SU-DHL-6 (cell line): ENCODE measurements at regions not wholly inside any gene's neighbourhood (a gene's known extent, or its start where the extent isn't known, plus 50 kb on each side); places are given as distances from the start of the nearest gene placed in this dataset.
"Not testable (repeated sequence)": the region's sequence is repeated elsewhere in the genome, so short reads cannot be mapped to it uniquely, and the experiment has no call there.

ENCODE experiments used
- H2AFZ ChIP-seq: fragments of 200-600 bp; sonication (generic); 2 replicates; pipeline ENCODE4 v1.6.1; 2014; ENCODE audit warnings: low read depth, mild to moderate bottlenecking, moderate library complexity, mixed read lengths, antibody characterized with exemption, low read length; ENCODE audit not compliant: severe bottlenecking
- H3F3A ChIP-seq: fragments of 200-600 bp; shearing (Covaris generic); 2 replicates; pipeline ENCODE4 v1.6.0; 2016; ENCODE audit warnings: antibody characterized with exemption, mild to moderate bottlenecking; ENCODE audit not compliant: insufficient read depth
- H3K27ac ChIP-seq: fragments of 200-600 bp; sonication (generic); 2 replicates; pipeline ENCODE4 v1.5.1; 2016; ENCODE audit warnings: low read depth, mild to moderate bottlenecking, low read length, moderate library complexity, mixed read lengths
- H3K27me3 ChIP-seq: fragments of 200-600 bp; sonication (generic), shearing (Covaris generic); 2 replicates; pipeline ENCODE4 v1.6.0; 2014; ENCODE audit warnings: mild to moderate bottlenecking, low read length
- H3K36me3 ChIP-seq: fragments of 200-600 bp; sonication (generic); 2 replicates; pipeline ENCODE4 v1.6.1; 2014; ENCODE audit warnings: mild to moderate bottlenecking, low read length, mixed read lengths
- H3K4me2 ChIP-seq: fragments of 300-600, 200-600 bp; shearing (Covaris generic), sonication (generic); 2 replicates; pipeline ENCODE4 v1.6.0; 2014; ENCODE audit warnings: low read length, low read depth, mild to moderate bottlenecking; ENCODE audit not compliant: poor library complexity, severe bottlenecking
- H3K4me3 ChIP-seq: fragments of 200-600 bp; sonication (generic); 2 replicates; pipeline ENCODE4 v1.5.1; 2014; ENCODE audit warnings: antibody characterized with exemption, low read length, mild to moderate bottlenecking, mixed read lengths; ENCODE audit not compliant: insufficient read depth, poor library complexity, severe bottlenecking
- H3K79me2 ChIP-seq: fragments of 200-600 bp; sonication (generic); 2 replicates; pipeline ENCODE4 v1.6.1; 2014; ENCODE audit warnings: mild to moderate bottlenecking, low read length, moderate library complexity; ENCODE audit not compliant: insufficient read depth
- H3K9ac ChIP-seq: fragments of 200-600 bp; sonication (generic); 2 replicates; pipeline ENCODE4 v1.7.0; 2014; ENCODE audit warnings: mild to moderate bottlenecking, low read length
- H3K9me2 ChIP-seq: fragments of 200-600 bp; sonication (generic); replicated peaks from 2 replicates; pipeline ENCODE4 v1.6.1; 2014; ENCODE audit warnings: low read length; ENCODE audit not compliant: insufficient read depth
- H3K9me3 ChIP-seq: fragments of 200-600 bp; sonication (generic); 2 replicates; pipeline ENCODE4 v1.6.1; 2014; ENCODE audit warnings: low read length, mixed read lengths; ENCODE audit not compliant: insufficient read depth
- H4K20me1 ChIP-seq: fragments of 200-600 bp; sonication (generic); 2 replicates; pipeline ENCODE4 v1.6.1; 2014; ENCODE audit warnings: low read depth, mild to moderate bottlenecking, antibody characterized with exemption, low read length, moderate library complexity, mixed read lengths
- CTCF ChIP-seq: fragments of 200-600 bp; sonication (generic); IDR thresholded peaks from one replicate; pipeline ENCODE4 v1.5.1; 2017; ENCODE audit warnings: antibody characterized with exemption, mild to moderate bottlenecking, low read length, moderate library complexity; ENCODE audit not compliant: insufficient read depth, poor library complexity, severe bottlenecking
- EZH2phosphoT487 ChIP-seq: fragments of 200-600 bp; sonication (generic), shearing (Covaris generic); conservative IDR thresholded peaks from 2 replicates; pipeline ENCODE4 v1.6.1; 2018; ENCODE audit warnings: mild to moderate bottlenecking, antibody characterized with exemption, low read length, moderate library complexity, mixed read lengths

- no peaks in the 10 kb centered on the region for H3K36me3 ChIP-seq
- no peaks in the 10 kb centered on the region for H3K9me2 ChIP-seq
- no peaks in the 10 kb centered on the region for H4K20me1 ChIP-seq
- H3K27ac ChIP-seq: no peak overlapping the region
- no peak overlapping the region for H2AFZ ChIP-seq
- H3K79me2 ChIP-seq: no peaks in the 10 kb centered on the region
- no peak overlapping the region for H3K9ac ChIP-seq
- H3K4me3 ChIP-seq: no peak overlapping the region
- no peaks in the 10 kb centered on the region for H3K9me3 ChIP-seq
- no peak overlapping the region for H3K4me2 ChIP-seq
- TF ChIP-seq CTCF: no peak
- TF ChIP-seq EZH2phosphoT487: no peak
- H3F3A ChIP-seq: no peaks in the 10 kb centered on the region
- H3K27me3 ChIP-seq: no peaks in the 10 kb centered on the region
These were observed 688.9 kb downstream of the GBE1 start for GRCh38 chr3:81072591-81072990.

- no peaks in the 10 kb centered on the region for H3F3A ChIP-seq
- no peak for TF ChIP-seq CTCF
- no peak for TF ChIP-seq EZH2phosphoT487
- H3K36me3 ChIP-seq: no peaks in the 10 kb centered on the region
- H3K27me3 ChIP-seq: no peaks in the 10 kb centered on the region
- H3K9ac ChIP-seq: no peak overlapping the region
- no peaks in the 10 kb centered on the region for H3K9me2 ChIP-seq
- H2AFZ ChIP-seq: no peak overlapping the region
- no peak overlapping the region for H3K4me2 ChIP-seq
- no peak overlapping the region for H3K4me3 ChIP-seq
- H3K27ac ChIP-seq: no peak overlapping the region
- H3K9me3 ChIP-seq: no peaks in the 10 kb centered on the region
- H4K20me1 ChIP-seq: no peaks in the 10 kb centered on the region
- no peaks in the 10 kb centered on the region for H3K79me2 ChIP-seq
These were observed 692.9 kb downstream of the GBE1 start for GRCh38 chr3:81068546-81068945.

GRCh38 chr3:81063896-81064295, 697.5 kb downstream of the GBE1 start:
- Histone ChIP-seq H3K27ac (no peak overlapping the region), H3K79me2 (no peaks in the 10 kb centered on the region), H3K9me2 (no peaks in the 10 kb centered on the region), H3K27me3 (no peaks in the 10 kb centered on the region), H3K9me3 (no peaks in the 10 kb centered on the region), H2AFZ (no peak overlapping the region), H3K4me2 (no peak overlapping the region), H3K36me3 (no peaks in the 10 kb centered on the region), H4K20me1 (no peaks in the 10 kb centered on the region), H3F3A (no peaks in the 10 kb centered on the region), H3K9ac (no peak overlapping the region), H3K4me3 (no peak overlapping the region)
- TF ChIP-seq EZH2phosphoT487 (no peak), CTCF (no peak)

GRCh38 chr3:81051133-81051532, 710.3 kb downstream of the GBE1 start:
- not testable (repeated sequence) for H3K9ac ChIP-seq, H2AFZ ChIP-seq, H3F3A ChIP-seq, H3K9me3 ChIP-seq, H3K9me2 ChIP-seq, H4K20me1 ChIP-seq, H3K27ac ChIP-seq, H3K4me2 ChIP-seq, H3K79me2 ChIP-seq, H3K36me3 ChIP-seq, H3K4me3 ChIP-seq, H3K27me3 ChIP-seq
